ENCODE measurements at regions not wholly inside any gene's neighbourhood (a gene's known extent, or its start where the extent isn't known, plus 50 kb on each side); places are given as distances from the start of the nearest gene placed in this dataset.

DNA sequence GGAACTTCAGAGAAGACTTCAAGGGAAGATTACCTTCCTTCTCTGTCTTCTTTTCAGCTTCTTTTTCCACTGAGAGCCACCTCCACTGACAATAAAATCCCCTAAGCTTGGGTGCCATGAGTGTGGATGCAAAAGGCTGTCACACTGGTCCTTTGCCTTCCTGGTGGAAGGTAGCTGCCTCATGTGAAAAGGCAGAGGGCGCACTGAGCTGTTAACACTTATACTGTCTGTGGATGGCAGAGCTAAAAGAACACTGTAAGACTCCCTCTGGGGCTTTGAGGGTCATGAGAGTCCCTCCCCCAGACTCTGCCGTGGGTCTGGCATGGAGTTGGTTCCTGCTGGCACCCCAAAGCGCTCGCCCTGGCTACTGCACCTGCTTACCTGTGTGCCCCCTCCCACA is 536.7 kb upstream of the IMPG1 start:
- TF ChIP-seq SIN3A (IDR thresholded peaks at IDR 0.05; ENCODE audit: borderline replicate concordance, insufficient read depth, low read length) (no peak), FOXP2 (optimal IDR thresholded peaks at IDR 0.05; ENCODE audit: borderline replicate concordance, extremely low read depth, extremely low read length, insufficient read depth) (no peak), POLR2AphosphoS5 (IDR thresholded peaks at IDR 0.05; ENCODE audit: low read depth, low read length) (no peak), TAF1 (IDR thresholded peaks at IDR 0.05; ENCODE audit: borderline replicate concordance, insufficient read depth, low read length) (no peak)
- TF ChIP-seq, protein P1, sequence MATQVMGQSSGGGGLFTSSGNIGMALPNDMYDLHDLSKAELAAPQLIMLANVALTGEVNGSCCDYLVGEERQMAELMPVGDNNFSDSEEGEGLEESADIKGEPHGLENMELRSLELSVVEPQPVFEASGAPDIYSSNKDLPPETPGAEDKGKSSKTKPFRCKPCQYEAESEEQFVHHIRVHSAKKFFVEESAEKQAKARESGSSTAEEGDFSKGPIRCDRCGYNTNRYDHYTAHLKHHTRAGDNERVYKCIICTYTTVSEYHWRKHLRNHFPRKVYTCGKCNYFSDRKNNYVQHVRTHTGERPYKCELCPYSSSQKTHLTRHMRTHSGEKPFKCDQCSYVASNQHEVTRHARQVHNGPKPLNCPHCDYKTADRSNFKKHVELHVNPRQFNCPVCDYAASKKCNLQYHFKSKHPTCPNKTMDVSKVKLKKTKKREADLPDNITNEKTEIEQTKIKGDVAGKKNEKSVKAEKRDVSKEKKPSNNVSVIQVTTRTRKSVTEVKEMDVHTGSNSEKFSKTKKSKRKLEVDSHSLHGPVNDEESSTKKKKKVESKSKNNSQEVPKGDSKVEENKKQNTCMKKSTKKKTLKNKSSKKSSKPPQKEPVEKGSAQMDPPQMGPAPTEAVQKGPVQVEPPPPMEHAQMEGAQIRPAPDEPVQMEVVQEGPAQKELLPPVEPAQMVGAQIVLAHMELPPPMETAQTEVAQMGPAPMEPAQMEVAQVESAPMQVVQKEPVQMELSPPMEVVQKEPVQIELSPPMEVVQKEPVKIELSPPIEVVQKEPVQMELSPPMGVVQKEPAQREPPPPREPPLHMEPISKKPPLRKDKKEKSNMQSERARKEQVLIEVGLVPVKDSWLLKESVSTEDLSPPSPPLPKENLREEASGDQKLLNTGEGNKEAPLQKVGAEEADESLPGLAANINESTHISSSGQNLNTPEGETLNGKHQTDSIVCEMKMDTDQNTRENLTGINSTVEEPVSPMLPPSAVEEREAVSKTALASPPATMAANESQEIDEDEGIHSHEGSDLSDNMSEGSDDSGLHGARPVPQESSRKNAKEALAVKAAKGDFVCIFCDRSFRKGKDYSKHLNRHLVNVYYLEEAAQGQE (IDR thresholded peaks at IDR 0.05; ENCODE audit: insufficient read depth in 1 of 2, low read depth in 2 of 2, low read length in 2 of 2) = no peak

DNA sequence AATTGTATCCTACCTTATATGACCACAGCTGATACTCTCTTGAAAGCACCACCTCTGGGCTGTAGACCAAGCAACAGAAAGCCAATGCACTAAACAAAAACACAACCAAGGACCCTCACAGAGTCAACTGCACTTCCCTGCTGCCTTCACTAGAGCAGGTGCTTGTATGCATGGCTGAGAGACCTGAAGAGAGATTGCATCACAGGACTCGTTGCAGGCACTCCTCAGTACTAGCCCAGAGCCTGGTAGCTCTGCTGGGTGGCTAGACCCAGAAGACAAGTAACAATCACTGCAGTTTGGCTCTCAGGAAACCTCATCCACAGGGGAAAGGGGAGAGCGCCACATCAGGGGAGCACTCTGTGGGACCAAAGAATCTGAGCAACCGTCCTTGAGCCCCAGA is 521.6 kb upstream of the IMPG1 start:
- no peak for TF ChIP-seq TAF1 (IDR thresholded peaks at IDR 0.05; ENCODE audit: borderline replicate concordance, insufficient read depth, low read length)
- TF ChIP-seq POLR2AphosphoS5 (IDR thresholded peaks at IDR 0.05; ENCODE audit: low read depth, low read length) = no peak
- no peak for TF ChIP-seq FOXP2 (optimal IDR thresholded peaks at IDR 0.05; ENCODE audit: borderline replicate concordance, extremely low read depth, extremely low read length, insufficient read depth)
- TF ChIP-seq SIN3A (IDR thresholded peaks at IDR 0.05; ENCODE audit: borderline replicate concordance, insufficient read depth, low read length) = no peak
- TF ChIP-seq, protein P1 (IDR thresholded peaks at IDR 0.05; ENCODE audit: insufficient read depth in 1 of 2, low read depth in 2 of 2, low read length in 2 of 2) = no peak

DNA sequence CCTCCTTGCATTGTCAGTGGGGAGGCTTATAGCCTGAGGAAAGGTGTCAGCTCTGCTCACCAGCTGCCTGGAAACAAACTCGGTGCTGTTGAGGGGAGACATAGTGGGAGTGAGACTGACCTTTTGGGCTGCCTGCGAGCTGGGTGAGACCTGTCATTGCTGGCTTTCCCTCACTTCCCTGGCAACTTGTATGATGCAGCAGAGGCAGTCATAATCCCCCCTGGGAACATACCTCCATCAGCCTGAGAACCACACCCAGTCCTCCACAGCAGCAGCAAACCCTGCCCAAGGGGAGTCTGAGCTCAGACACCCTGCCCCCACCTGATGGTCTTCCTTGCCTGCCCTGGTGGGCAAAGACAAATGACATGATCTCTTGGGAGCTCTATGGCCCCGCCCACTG is 521.2 kb upstream of the IMPG1 start:
- TF ChIP-seq SIN3A (IDR thresholded peaks at IDR 0.05; ENCODE audit: borderline replicate concordance, insufficient read depth, low read length) = no peak
- TF ChIP-seq FOXP2 (optimal IDR thresholded peaks at IDR 0.05; ENCODE audit: borderline replicate concordance, extremely low read depth, extremely low read length, insufficient read depth) = no peak
- no peak for TF ChIP-seq TAF1 (IDR thresholded peaks at IDR 0.05; ENCODE audit: borderline replicate concordance, insufficient read depth, low read length)

DNA sequence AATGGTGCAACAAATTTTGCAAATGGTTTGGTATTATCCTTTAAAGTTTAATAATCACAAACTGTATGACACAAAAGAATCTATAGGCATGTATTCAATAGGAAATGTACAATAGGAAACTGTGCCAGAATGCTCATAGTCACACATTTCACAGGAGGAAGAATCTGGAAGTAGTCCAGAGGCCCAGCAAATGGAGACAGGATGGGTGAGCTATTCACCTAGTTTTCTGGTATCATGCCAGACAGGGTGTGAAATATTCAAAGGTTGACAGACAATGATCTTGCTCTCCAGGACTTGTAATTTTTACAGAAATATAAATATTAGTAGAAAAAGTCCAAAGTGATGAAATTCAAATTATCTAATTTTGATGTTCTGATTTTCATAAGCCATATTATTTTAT is 520.1 kb upstream of the IMPG1 start:
- TF ChIP-seq POLR2AphosphoS5 (IDR thresholded peaks at IDR 0.05; ENCODE audit: low read depth, low read length) (no peak), FOXP2 (optimal IDR thresholded peaks at IDR 0.05; ENCODE audit: borderline replicate concordance, extremely low read depth, extremely low read length, insufficient read depth) (no peak), TAF1 (IDR thresholded peaks at IDR 0.05; ENCODE audit: borderline replicate concordance, insufficient read depth, low read length) (no peak), SIN3A (IDR thresholded peaks at IDR 0.05; ENCODE audit: borderline replicate concordance, insufficient read depth, low read length) (no peak)
- TF ChIP-seq, protein P1 (IDR thresholded peaks at IDR 0.05; ENCODE audit: insufficient read depth in 1 of 2, low read depth in 2 of 2, low read length in 2 of 2) = no peak

DNA sequence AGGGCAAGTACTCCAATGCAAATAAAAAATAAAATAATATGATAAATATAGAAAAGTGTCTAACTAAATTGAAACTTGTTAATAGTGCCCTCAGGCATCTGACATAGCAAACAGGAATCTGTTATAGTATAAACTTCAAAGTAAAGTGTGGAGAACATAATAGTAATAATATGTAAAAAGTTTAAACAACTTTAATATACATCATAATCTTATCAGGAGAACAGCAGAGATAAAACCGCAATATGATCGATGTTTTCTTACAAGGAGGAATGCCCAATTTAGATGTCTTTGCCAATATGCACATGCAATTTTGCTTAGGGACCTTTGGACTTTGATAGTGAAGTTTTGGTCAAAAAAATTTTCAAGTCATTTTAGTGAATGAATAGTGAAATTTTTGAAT is 514.8 kb upstream of the IMPG1 start:
- TF ChIP-seq, protein P1 (IDR thresholded peaks at IDR 0.05; ENCODE audit: insufficient read depth in 1 of 2, low read depth in 2 of 2, low read length in 2 of 2) = no peak
- TF ChIP-seq SIN3A (IDR thresholded peaks at IDR 0.05; ENCODE audit: borderline replicate concordance, insufficient read depth, low read length) (no peak), TAF1 (IDR thresholded peaks at IDR 0.05; ENCODE audit: borderline replicate concordance, insufficient read depth, low read length) (no peak), FOXP2 (optimal IDR thresholded peaks at IDR 0.05; ENCODE audit: borderline replicate concordance, extremely low read depth, extremely low read length, insufficient read depth) (no peak), POLR2AphosphoS5 (IDR thresholded peaks at IDR 0.05; ENCODE audit: low read depth, low read length) (no peak)

Data from PFSK-1 (cell line).